HG03139 (cell line): ENCODE measurements at regions not wholly inside any gene's neighbourhood (a gene's known extent, or its start where the extent isn't known, plus 50 kb on each side); places are given as distances from the start of the nearest gene placed in this dataset.
"Not testable (repeated sequence)": the region's sequence is repeated elsewhere in the genome, so short reads cannot be mapped to it uniquely, and the experiment has no call there.

Source experiments
- ATAC-seq: cut with Tn5 transposase; IDR thresholded peaks from one replicate; pipeline ENCODE4 v1.9.1; 2021; ENCODE audit not compliant: unreplicated experiment

- no peak for ATAC-seq
Observed at GRCh38 chr12:61934564-61934963, 325.6 kb upstream of the USP15 start.

DNA sequence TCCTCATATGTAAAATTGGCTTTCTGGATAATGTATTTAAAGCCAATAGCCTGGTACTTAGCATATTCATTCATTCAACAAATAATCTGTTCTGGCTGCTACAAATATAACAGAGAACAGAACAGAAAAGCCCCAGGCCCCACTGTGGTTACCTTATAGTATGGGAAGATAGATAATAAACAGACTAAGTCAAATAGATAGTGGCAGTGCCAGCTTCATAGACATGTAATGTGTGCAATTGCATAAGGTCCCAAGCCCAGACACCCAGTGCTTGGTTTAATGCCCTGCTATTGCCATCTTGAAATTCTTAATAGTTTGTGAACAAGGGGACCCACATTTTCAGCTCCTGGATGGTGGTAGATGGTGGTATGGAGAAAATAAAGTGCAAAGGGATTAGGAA lies 320.2 kb upstream of the USP15 start:
- no peak for ATAC-seq

- ATAC-seq: no peak
Observed at GRCh38 chr12:61956545-61956944, 303.7 kb upstream of the USP15 start.

GRCh38 chr12:61974461-61974860 lies 285.7 kb upstream of the USP15 start:
- no peak for ATAC-seq

- ATAC-seq: no peak
Observed at GRCh38 chr12:61985830-61986229, 274.4 kb upstream of the USP15 start.

DNA sequence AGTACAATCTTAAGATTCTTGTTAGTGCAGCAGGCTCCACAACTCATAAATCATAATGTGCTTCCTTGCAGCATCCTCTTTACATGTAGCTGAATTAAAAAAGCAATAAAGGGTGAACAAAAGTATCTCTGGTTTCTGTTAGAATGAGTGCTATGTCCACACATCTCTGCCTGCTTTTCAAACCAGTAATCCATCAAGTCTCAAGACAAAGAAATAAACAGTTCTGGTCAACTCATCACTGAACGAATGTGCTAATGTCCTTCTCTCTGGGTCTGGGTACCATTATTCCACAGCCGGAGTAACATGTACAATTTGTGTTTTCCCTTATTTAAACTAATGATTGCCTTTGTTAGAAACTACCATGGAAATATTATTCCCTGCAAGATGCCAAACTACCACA lies 273.0 kb upstream of the USP15 start:
- no peak for ATAC-seq

DNA sequence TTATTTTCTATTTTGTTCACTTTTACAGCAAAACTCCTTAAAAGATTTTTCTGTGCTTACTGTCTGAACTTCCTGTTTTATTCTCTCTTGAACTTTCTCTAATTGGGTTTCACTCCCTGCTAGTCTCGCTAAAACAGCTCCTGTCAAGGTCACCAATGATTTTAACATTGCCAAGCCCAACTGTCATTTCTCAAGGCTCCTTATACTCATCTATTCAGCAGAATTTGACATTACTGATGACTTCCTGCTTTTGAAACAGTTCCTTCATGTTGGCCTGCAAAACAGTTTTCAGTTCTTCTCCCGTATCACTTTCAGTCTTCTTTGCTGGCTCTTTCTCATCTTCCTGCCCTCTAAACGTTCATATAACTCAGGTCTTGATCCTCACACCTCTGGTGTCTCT lies 268.5 kb upstream of the USP15 start:
- no peak for ATAC-seq

- peak; percentile 54 for ATAC-seq
Observed at GRCh38 chr12:61993734-61994345, 266.4 kb upstream of the USP15 start.

DNA sequence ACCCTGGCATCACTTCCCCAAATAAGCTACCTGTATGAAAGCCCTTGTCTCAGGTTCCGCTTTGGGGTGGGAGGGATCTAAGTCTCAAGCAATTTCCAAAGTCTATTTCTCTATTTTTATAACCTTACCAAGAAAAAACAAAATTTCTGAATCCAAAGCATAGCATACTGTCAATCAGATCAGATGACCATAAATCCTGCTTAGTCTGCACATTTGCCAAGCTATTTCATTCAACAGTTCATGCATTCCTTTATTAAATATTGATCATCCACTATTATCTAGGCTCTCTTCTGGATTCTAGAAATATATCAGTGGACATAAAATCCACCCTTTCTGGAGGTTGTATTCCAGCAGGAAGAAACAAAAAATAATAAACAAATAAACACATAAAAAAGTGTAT lies 263.5 kb upstream of the USP15 start:
- no peak for ATAC-seq

- no peak for ATAC-seq
Observed at GRCh38 chr12:61998791-61999190, 261.4 kb upstream of the USP15 start.

DNA sequence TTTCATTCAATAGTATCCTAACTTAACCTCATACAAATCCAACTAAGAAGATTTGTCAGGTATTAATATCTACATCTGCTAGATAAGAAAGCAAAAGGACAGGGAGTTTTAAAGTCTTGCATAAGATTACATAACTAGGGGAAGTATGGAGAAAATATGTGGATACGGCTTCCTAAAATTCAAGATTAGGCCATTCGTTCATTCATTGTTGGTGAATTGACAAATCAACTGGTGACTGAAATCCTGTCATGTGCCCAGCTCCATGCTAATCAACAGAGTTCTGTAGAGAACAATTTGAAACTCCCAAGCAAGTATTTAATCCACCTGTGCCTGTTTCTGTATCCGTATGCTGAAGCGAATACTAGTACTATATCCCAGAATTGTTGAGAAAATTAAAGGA lies 260.9 kb upstream of the USP15 start:
- ATAC-seq: no peak

DNA sequence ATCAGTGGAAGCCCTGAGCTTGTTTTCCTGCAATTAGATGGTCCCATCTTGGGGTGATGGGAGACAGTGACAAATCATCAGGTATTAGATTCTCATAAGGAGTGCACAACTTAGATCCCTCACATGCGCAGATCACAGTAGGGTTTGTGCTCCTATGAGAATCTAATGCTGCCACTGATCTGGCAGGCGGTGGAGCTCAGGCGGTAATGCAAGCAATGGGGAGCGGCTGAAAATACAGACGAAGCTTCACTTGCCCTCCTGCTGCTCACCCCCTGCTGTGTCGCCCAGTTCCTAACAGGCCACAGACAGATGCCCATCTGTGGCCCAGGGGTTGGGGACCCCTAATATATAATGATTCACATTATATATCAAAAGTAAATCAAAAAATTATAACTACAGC lies 258.8 kb upstream of the USP15 start:
- ATAC-seq: no peak

DNA sequence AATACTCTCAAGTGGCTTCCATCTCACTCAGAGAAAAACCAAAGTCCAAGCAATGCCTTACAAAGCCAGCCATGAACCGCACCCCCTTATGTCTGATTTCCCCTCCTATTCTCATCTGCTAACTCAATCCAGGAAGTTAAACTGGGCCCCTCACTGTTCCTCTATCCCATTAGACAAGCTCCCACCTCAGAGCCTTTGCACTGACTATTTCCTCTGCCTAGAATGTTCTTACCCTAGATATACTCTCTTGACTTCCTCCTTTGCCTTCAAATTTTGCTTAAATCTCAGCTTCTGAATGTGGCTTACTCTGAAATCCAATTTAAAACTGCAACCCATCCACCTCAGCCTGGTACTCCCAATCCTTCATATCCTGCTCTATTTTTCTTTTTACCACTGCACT lies 257.0 kb upstream of the USP15 start:
- ATAC-seq: no peak

- no peak for ATAC-seq
Observed at GRCh38 chr12:62003701-62004100, 256.5 kb upstream of the USP15 start.

- no peak for ATAC-seq
Observed at GRCh38 chr12:62005615-62006014, 254.6 kb upstream of the USP15 start.

DNA sequence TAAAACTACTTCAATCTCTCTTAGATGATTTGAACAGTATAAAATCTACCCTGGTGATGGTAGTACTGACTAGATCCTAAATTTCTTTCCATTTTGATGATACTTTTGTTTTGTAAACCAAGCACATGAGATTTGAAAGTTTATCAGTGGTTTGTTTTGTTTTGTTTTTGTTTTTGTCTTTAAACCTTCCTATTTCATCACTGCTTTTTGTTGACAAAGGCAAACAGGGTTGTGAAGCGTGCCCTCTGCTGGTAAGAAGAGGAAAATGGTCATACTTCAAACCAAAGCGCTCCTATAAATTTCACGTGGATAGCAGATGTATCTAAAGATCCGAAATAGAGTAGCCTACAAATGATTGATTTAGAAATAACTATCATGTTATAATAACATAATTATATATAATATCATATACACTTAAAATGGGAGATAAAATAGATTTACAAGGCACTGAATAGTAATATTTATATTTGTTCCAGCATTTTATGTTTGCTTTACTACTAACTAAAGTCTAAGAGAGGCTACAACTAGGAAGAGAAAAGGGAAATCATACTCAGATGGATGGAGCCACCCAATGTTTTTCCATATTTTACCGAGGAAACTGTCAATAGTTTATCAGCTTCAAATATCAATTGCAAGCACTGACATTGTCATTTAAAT lies 254.0 kb upstream of the USP15 start:
- peak; percentile 65 for ATAC-seq

DNA sequence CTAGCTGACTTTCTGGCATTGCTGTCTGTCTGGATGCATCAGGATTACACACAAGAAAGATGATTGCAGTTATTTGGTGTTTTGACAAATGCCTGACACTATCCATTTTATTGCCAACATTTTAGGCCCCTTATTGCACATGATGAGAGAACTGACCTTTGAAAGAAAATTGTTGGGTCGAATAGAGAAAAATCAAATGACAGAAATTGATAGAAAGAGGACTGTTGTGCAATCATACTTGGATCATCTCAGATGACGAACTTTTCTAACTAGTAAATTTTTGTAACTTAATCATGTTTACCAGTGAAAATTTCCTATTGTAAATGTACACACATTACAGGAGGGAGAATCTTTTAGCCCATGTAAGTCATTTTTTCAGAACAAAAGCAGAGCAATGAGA lies 251.5 kb upstream of the USP15 start:
- no peak for ATAC-seq

DNA sequence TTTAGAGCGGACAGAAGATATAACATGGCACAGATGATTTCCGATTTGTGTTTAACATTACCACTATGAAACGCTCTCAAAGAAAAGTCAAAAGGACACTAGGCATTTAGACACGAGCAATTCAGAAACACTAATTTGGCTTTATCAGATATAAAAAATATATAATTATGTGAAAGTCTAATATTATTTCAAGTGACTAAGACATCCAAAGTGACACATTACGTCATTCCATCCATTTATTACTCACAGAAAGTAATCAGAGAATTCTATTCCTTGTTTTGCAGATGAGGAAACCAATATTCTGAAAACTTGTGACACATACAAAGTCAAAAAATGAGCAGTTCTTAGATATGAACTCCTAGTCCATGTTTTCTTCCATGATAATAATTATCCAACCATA lies 250.8 kb upstream of the USP15 start:
- ATAC-seq: no peak

DNA sequence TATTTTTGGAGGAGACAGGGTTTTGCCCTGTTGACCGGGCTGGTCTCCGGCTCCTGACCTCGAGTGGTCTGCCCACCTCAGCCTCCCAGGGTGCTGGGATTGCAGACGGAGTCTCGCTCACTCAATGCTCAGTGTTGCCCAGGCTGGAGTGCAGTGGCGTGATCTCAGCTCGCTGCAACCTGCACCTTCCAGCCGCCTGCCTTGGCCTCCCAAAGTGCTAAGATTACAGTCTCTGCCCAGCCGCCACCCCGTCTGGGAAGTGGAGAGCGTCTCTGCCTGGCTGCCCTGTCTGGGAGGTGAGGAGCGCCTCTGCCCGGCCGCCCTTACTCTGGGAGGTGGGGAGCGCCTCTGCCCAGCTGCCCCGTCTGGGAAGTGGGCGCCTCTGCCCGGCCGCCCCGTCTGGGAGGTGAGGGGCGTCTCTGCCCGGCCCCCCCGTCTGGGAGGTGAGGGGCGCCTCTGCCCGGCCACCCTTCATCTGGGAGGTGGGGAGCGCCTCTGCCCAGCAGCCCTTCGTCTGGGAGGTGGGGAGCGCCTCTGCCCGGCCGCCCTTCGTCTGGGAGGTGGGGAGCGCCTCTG lies 249.8 kb upstream of the USP15 start:
- ATAC-seq: not testable (repeated sequence)

GRCh38 chr12:62010973-62011372 lies 249.2 kb upstream of the USP15 start:
- ATAC-seq: not testable (repeated sequence)

DNA sequence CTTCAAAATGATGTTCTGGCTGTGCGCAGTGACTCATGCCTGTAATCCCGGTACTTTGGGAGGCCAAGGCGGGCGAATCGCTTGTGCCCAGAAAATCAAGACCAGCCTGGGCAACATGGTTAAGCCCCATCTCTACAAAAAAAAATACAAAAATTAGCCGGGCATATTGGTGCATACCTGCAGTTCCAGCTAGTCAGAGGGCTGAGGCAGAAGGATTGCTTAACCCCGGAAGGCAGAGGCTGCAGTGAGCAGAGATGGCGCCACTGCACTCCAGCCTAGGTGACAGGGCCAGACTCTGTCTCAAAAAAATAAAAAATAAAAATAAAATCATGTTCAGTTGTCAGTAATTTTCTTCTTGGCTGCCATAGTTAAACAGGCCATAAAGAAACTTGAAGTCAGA lies 245.9 kb upstream of the USP15 start:
- ATAC-seq: no peak

GRCh38 chr12:62016021-62016420 lies 244.2 kb upstream of the USP15 start:
- ATAC-seq: no peak

GRCh38 chr12:62021808-62022207 lies 238.4 kb upstream of the USP15 start:
- ATAC-seq: no peak
